Fibroblast of lung (primary cell): ENCODE measurements at regions not wholly inside any gene's neighbourhood (a gene's known extent, or its start where the extent isn't known, plus 50 kb on each side); places are given as distances from the start of the nearest gene placed in this dataset.

ENCODE experiments used
- EZH2 ChIP-seq: IDR thresholded peaks from 2 replicates; pipeline ENCODE4 v1.5.1; 2012; ENCODE audit warnings: low read length, control low read depth, mild to moderate bottlenecking; ENCODE audit errors: missing control alignments
- TF ChIP-seq, protein P1 (sequence below), 2 donors: IDR thresholded peaks in 1 of 2; conservative IDR thresholded peaks in 1 of 2; 1 replicate in 1 of 2; 2 replicates in 1 of 2; pipeline ENCODE4 v1.5.1; 2011 to 2012; ENCODE audit warnings: low read length in 2 of 2, control low read depth in 1 of 2, inconsistent platforms in 1 of 2, low read depth in 1 of 2, mild to moderate bottlenecking in 1 of 2

DNA sequence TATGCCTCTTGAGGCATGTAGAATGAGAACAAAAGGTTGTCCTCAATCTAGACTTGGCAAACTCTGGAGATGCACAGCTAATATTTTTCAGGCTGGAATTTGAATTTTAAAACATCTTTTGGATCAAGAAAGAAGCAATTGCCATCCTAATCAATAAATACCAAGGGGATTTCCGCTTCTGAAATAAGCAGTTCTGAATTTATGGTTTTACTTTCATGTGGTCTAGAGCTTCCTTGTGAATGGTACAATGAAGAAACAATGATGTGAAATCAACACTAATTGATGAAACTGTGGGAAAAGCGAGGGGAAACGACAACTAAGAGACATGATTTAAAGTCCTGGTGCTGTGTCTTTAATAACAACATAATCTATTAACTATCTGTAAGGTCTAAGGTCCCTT is 1202.7 kb downstream of the SORCS3 start:
- no peak for TF ChIP-seq EZH2
- TF ChIP-seq, protein P1, sequence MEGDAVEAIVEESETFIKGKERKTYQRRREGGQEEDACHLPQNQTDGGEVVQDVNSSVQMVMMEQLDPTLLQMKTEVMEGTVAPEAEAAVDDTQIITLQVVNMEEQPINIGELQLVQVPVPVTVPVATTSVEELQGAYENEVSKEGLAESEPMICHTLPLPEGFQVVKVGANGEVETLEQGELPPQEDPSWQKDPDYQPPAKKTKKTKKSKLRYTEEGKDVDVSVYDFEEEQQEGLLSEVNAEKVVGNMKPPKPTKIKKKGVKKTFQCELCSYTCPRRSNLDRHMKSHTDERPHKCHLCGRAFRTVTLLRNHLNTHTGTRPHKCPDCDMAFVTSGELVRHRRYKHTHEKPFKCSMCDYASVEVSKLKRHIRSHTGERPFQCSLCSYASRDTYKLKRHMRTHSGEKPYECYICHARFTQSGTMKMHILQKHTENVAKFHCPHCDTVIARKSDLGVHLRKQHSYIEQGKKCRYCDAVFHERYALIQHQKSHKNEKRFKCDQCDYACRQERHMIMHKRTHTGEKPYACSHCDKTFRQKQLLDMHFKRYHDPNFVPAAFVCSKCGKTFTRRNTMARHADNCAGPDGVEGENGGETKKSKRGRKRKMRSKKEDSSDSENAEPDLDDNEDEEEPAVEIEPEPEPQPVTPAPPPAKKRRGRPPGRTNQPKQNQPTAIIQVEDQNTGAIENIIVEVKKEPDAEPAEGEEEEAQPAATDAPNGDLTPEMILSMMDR (conservative IDR thresholded peaks at IDR 0.05 in 1 of 2, IDR thresholded peaks at IDR 0.05 in 1 of 2; ENCODE audit: low read depth in 1 of 2, low read length in 2 of 2), result no peak
